ENCODE measurements at regions not wholly inside any gene's neighbourhood (a gene's known extent, or its start where the extent isn't known, plus 50 kb on each side); places are given as distances from the start of the nearest gene placed in this dataset.

DNA sequence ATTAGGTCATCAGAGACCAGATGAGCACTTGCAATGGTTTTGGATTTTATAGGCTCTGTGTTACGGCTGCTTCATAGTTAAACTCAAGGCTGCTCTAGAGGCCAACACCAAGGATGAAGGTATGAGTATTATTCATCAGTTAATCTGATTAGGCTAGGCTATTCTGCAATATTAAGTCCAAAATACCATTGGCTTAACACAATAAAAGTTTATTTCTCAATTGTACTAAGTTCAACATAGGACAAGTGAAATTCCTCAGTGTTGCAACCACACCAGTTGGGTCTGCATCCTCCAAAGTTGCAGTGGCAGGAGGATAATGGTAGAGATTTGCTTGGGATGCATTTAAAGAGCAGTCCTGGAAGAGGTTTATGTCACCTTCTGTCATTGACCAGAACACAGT, 538.3 kb upstream of the CDH2 start:
- Histone ChIP-seq H3K36me3 (replicated peaks; ENCODE audit: insufficient read depth, low read depth) (no peaks in the 10 kb centered on the region), H3K27ac (no peak overlapping the region), H3K79me2 (no peaks in the 10 kb centered on the region), H2AFZ (no peak overlapping the region), H3K4me1 (ENCODE audit: insufficient read depth) (no peaks in the 10 kb centered on the region), H3K27me3 (no peaks in the 10 kb centered on the region), H3K4me3 (no peak overlapping the region), H3K9me3 (ENCODE audit: low read depth) (no peaks in the 10 kb centered on the region), H4K20me1 (ENCODE audit: insufficient read depth, poor library complexity, severe bottlenecking) (no peaks in the 10 kb centered on the region), H3K9me2 (replicated peaks; ENCODE audit: insufficient read depth) (no peaks in the 10 kb centered on the region), H3K4me2 (no peak overlapping the region)
- no peak for DNase-seq (ENCODE audit: low spot score)
- TF ChIP-seq, protein P1, sequence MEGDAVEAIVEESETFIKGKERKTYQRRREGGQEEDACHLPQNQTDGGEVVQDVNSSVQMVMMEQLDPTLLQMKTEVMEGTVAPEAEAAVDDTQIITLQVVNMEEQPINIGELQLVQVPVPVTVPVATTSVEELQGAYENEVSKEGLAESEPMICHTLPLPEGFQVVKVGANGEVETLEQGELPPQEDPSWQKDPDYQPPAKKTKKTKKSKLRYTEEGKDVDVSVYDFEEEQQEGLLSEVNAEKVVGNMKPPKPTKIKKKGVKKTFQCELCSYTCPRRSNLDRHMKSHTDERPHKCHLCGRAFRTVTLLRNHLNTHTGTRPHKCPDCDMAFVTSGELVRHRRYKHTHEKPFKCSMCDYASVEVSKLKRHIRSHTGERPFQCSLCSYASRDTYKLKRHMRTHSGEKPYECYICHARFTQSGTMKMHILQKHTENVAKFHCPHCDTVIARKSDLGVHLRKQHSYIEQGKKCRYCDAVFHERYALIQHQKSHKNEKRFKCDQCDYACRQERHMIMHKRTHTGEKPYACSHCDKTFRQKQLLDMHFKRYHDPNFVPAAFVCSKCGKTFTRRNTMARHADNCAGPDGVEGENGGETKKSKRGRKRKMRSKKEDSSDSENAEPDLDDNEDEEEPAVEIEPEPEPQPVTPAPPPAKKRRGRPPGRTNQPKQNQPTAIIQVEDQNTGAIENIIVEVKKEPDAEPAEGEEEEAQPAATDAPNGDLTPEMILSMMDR (IDR thresholded peaks at IDR 0.05; ENCODE audit: poor library complexity): no peak
- no peak for TF ChIP-seq EZH2 (IDR thresholded peaks at IDR 0.05; ENCODE audit: borderline replicate concordance)
- no peak for TF ChIP-seq EZH2phosphoT487 (IDR thresholded peaks at IDR 0.05; ENCODE audit: low read depth, severe bottlenecking, unreplicated experiment)
- WGBS (ENCODE audit: low lambda C conversion rate, missing lambda C conversion rate): 85% methylated on average over 1 of the region's 1 CpG

DNA sequence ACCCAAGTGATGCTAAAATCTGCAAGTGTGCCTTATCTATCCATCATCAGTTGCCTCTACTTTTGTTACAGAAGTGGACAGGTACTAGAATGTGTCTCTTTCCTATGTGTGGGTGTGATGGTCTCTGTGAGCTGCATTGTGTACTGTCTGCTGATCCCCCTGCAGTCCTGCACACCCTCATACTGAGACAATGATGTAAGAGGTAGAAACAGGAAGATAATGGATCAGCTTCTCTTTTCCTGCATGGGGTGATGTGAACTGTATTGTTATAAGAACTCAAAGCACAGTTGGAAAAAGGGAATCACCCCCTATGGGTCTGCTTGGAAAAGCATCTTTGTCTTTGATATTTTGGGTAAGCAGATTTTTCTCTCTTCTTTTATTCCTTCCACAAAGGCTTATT, 537.6 kb upstream of the CDH2 start:
- no peak overlapping the region for H3K4me2 ChIP-seq
- H3K9me3 ChIP-seq (ENCODE audit: low read depth): no peaks in the 10 kb centered on the region
- H3K36me3 ChIP-seq (replicated peaks; ENCODE audit: insufficient read depth, low read depth): no peaks in the 10 kb centered on the region

DNA sequence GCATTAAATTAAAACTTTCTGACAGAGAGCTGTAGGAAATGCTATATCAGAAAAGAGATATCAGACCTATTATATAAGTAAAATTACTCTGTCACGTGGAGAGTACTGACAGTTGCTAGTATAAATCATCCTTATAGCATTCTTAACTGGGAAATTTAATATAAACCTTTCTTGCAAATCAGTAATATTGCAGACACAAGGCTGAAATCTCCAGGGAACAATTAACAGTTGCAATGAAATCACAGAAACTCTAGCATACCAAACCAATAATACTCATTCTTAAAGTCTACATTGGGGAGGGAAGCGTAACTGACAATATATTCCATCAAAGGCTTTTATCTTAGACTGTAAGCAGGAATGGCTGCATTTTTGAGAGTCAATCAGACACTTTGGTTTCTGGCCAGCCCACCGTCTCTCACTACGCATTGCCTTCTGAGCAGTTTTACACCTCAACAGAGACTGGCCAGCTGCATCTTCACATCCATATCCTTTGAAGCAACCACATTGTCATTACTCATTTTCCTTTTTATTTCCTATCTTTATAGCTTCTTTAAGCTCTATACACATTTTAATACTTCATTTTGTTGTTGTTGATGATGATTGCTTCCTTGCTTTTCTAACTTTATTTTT, 536.0 kb upstream of the CDH2 start:
- Histone ChIP-seq H3K9me2 (replicated peaks; ENCODE audit: insufficient read depth) (no peaks in the 10 kb centered on the region), H3K27ac (no peak overlapping the region), H3K36me3 (replicated peaks; ENCODE audit: insufficient read depth, low read depth) (no peaks in the 10 kb centered on the region), H2AFZ (no peak overlapping the region), H3K9me3 (ENCODE audit: low read depth) (no peaks in the 10 kb centered on the region), H4K20me1 (ENCODE audit: insufficient read depth, poor library complexity, severe bottlenecking) (no peaks in the 10 kb centered on the region), H3K4me3 (no peak overlapping the region), H3K79me2 (no peaks in the 10 kb centered on the region), H3K4me1 (ENCODE audit: insufficient read depth) (no peaks in the 10 kb centered on the region), H3K4me2 (no peak overlapping the region), H3K27me3 (no peaks in the 10 kb centered on the region)
- DNase-seq (ENCODE audit: low spot score): no peak
- 70% methylated on average over 4 of the region's 4 CpGs for WGBS (ENCODE audit: low lambda C conversion rate, missing lambda C conversion rate)
- TF ChIP-seq, protein P1 (IDR thresholded peaks at IDR 0.05; ENCODE audit: poor library complexity): no peak
- TF ChIP-seq EZH2 (IDR thresholded peaks at IDR 0.05; ENCODE audit: borderline replicate concordance) (no peak), EZH2phosphoT487 (IDR thresholded peaks at IDR 0.05; ENCODE audit: low read depth, severe bottlenecking, unreplicated experiment) (no peak)

More for the DNA sequence above, 537.6 kb upstream of the CDH2 start:
- no peak overlapping the region for H2AFZ ChIP-seq
- H4K20me1 ChIP-seq (ENCODE audit: insufficient read depth, poor library complexity, severe bottlenecking): no peaks in the 10 kb centered on the region
- no peaks in the 10 kb centered on the region for H3K9me2 ChIP-seq (replicated peaks; ENCODE audit: insufficient read depth)
- H3K79me2 ChIP-seq: no peaks in the 10 kb centered on the region
- H3K27ac ChIP-seq: no peak overlapping the region
- TF ChIP-seq EZH2phosphoT487 (IDR thresholded peaks at IDR 0.05; ENCODE audit: low read depth, severe bottlenecking, unreplicated experiment) (no peak), EZH2 (IDR thresholded peaks at IDR 0.05; ENCODE audit: borderline replicate concordance) (no peak)
- TF ChIP-seq, protein P1 (IDR thresholded peaks at IDR 0.05; ENCODE audit: poor library complexity): no peak
- H3K27me3 ChIP-seq: no peaks in the 10 kb centered on the region
- no peak for DNase-seq (ENCODE audit: low spot score)
- H3K4me1 ChIP-seq (ENCODE audit: insufficient read depth): no peaks in the 10 kb centered on the region
- H3K4me3 ChIP-seq: no peak overlapping the region

Measured in hepatocyte (in vitro differentiated cells).